ENCODE measurements at regions not wholly inside any gene's neighbourhood (a gene's known extent, or its start where the extent isn't known, plus 50 kb on each side); places are given as distances from the start of the nearest gene placed in this dataset.

- no peak overlapping the region for H3K4me3 ChIP-seq (replicated peaks in 1 of 2; ENCODE audit: low read depth in 1 of 2, low read length in 2 of 2)
- ChIA-PET CTCF (no interaction called here), POLR2A (interaction anchor here (1.1 kb wide), 1 partner anchor 91 kb away, joined by 3 read pairs; no protein-coding TSS in a partner anchor), RAD21 (ENCODE audit: low non-redundant PET in 1 of 2, low total read pairs in 2 of 2, uncharacterized antibody in 2 of 2, unreplicated experiment in 2 of 2) (no interaction called here)
- no peak for ATAC-seq
- no peaks in the 10 kb centered on the region for H4K20me1 ChIP-seq (ENCODE audit: insufficient read depth)
- no peaks in the 10 kb centered on the region for H3K9me3 ChIP-seq (ENCODE audit: control insufficient read depth in 1 of 2, insufficient read depth in 1 of 2, low read depth in 1 of 2, low read length in 2 of 2)
- H3K27me3 ChIP-seq (ENCODE audit: insufficient read depth, low read length) = no peaks in the 10 kb centered on the region
- H3K79me2 ChIP-seq (ENCODE audit: insufficient read depth, low read length) = no peaks in the 10 kb centered on the region
- H3K27ac ChIP-seq (ENCODE audit: low read depth, low read length) = no peak overlapping the region
- H3K9ac ChIP-seq (ENCODE audit: low read length) = no peak overlapping the region
- intact Hi-C loops (cut with micrococcal nuclease) = no loop called here
- H3K4me1 ChIP-seq (ENCODE audit: control insufficient read depth in 1 of 2, insufficient read depth in 2 of 2, low read length in 2 of 2) = peaks cover 0 to 8% of the 10 kb centered on the region in 2 experiments; a peak in 2 of 4 replicates
- TF ChIP-seq REST (IDR thresholded peaks at IDR 0.05; ENCODE audit: low read depth) = no peak
- TF ChIP-seq MAX (IDR thresholded peaks at IDR 0.05) = no peak
- no peak for TF ChIP-seq SIN3A (IDR thresholded peaks at IDR 0.05; ENCODE audit: low read depth)
- no peak for TF ChIP-seq JUND (IDR thresholded peaks at IDR 0.05)
- TF ChIP-seq CEBPB (IDR thresholded peaks at IDR 0.05; ENCODE audit: low read depth) = no peak
- TF ChIP-seq TCF7L2 (IDR thresholded peaks at IDR 0.05; ENCODE audit: borderline replicate concordance, extremely low read depth, insufficient read depth, insufficient read length) = no peak
- no peak for TF ChIP-seq EZH2phosphoT487 (IDR thresholded peaks at IDR 0.05; ENCODE audit: borderline replicate concordance)
- no peak for TF ChIP-seq CTCF (IDR thresholded peaks at IDR 0.05 in 2 of 3, conservative IDR thresholded peaks at IDR 0.05 in 1 of 3; ENCODE audit: borderline replicate concordance in 1 of 3, insufficient read depth in 1 of 3, low read depth in 2 of 3, low read length in 2 of 3)
- TF ChIP-seq RAD21 (IDR thresholded peaks at IDR 0.05; ENCODE audit: low read depth) = no peak
- TF ChIP-seq SP1 (IDR thresholded peaks at IDR 0.05; ENCODE audit: low read depth) = no peak
- no peak for TF ChIP-seq EZH2 (IDR thresholded peaks at IDR 0.05)
- TF ChIP-seq ATF3 (IDR thresholded peaks at IDR 0.05) = no peak
- no peak for TF ChIP-seq ELF1 (IDR thresholded peaks at IDR 0.05; ENCODE audit: borderline replicate concordance, low read depth)
- no peak for TF ChIP-seq SRF (IDR thresholded peaks at IDR 0.05; ENCODE audit: low read depth)
- no peaks in the 10 kb centered on the region for H3K9me2 ChIP-seq (ENCODE audit: insufficient read depth)
- no peaks in the 10 kb centered on the region for H3K36me3 ChIP-seq (ENCODE audit: control insufficient read depth in 1 of 2, insufficient read depth in 2 of 2, low read length in 2 of 2)
- BruUV-seq (replicated peaks) = no TSS peak
- no peak overlapping the region for H2AFZ ChIP-seq (ENCODE audit: low read depth, low read length, poor library complexity, severe bottlenecking)
- no peak for DNase-seq (ENCODE audit: low read depth, low spot score)
- H3K4me2 ChIP-seq (ENCODE audit: low read length) = no peak overlapping the region
Observed at GRCh38 chr3:127394984-127395662, 107.3 kb upstream of the PRR20G start.

Data from HCT116 (cell line).